Posterior vena cava (tissue), 2 donors: ENCODE measurements at regions not wholly inside any gene's neighbourhood (a gene's known extent, or its start where the extent isn't known, plus 50 kb on each side); places are given as distances from the start of the nearest gene placed in this dataset.
A peak's percentile ranks its signal among the peaks of the same experiment; 100 is the strongest.
"Not testable (repeated sequence)": the region's sequence is repeated elsewhere in the genome, so short reads cannot be mapped to it uniquely, and the experiment has no call there.

Source experiments
- DNase-seq: peaks from one replicate; pipeline ENCODE4 v3.0.0-alpha.2; 2020; ENCODE audit warnings: low spot score
- intact Hi-C, 2 donors: fragments of 100-400 bp; cut with DNase I; formaldehyde crosslinking; loops; one replicate each; pipeline versions ENCODE4 v1.14.1 to v1.14.2; 2022 to 2023
- donor health status: DM: yes; HTN: yes; CAD: no.
- donor health status: DM: yes; HTN: yes; CAD: no.

DNA sequence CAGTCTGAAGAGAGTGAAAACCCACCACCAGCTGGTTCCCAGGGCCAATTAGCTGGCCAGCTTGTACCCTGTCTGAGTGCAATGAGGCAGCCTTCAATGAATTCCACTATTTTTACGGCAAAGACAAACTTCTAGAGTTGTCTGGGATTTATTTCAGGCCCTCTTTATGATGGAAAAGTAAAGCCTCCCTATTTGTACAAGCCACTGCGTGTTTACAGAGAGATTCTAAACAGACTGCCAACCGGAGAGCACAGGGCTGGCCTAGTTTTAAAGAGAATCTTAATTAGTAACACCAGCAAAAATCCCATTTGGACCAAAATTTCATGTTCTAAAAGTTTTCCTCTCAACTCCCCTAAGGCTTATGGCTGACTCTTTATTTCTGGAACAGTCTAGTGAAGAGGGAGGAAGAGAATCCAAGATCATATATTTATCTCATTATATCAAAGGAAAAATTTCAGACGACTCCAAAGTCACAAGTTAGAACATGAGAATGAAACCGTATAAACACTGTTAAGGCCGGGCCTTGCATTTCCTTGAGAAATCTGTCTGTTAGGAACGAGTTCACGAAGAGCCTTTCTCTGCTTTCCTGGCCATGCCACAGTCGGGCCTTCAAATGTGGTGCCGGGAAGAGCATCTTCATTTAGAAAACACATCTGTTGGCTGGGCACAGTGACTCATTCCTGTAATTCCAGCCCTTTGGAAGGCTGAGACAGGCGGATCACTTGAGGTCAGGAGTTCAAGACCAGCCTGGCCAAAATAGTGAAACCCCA is 724.6 kb upstream of the NRP1 start:
- DNase-seq = no peak
- intact Hi-C loops = no loop called here

DNA sequence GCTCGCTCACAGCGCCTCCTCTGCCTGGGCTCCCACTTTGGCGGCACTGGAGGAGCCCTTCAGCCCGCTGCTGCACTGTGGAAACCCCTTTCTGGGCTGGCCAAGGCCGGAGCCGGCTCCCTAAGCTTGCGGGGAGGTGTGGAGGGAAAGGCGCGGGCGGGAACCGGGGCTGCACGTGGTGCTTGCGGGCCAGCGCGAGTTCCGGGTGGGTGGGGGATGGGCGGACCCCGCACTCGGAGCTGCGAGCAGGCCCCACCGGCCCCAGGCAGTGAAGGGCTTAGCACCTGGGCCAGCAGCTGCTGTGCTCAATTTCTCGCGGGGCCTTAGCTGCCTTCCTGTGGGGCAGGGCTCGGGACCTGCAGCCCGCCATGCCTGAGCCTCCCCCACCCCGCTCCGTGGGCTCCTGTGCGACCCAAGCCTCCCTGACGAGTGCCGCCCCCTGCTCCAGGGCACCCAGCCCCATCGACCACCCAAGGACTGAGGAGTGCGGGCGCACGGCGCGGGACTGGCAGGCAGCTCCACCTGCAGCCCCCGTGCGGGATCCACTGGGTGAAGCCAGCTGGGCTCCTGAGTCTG is 721.0 kb upstream of the NRP1 start:
- DNase-seq, intact Hi-C loops: not testable (repeated sequence)

DNA sequence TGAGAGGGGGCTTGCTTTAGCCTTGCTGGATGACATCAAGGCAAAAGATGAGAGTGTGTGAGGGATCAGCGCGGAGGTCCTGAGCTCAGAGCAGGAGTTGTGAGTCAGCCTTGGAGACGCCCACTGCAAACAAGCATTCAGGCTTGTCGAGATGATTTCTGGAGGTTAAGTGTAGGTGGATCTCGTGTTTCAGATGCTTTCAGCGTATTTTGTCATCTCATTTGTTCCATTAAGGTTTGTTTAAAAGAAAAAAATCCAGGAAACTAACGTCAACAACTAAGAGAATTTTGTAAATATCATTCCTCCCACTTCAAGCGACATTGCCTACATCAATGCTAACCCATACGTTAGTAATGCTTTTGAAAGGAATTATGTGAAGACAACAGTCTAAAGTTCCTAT is 715.4 kb upstream of the NRP1 start:
- intact Hi-C loops = no loop called here

DNA sequence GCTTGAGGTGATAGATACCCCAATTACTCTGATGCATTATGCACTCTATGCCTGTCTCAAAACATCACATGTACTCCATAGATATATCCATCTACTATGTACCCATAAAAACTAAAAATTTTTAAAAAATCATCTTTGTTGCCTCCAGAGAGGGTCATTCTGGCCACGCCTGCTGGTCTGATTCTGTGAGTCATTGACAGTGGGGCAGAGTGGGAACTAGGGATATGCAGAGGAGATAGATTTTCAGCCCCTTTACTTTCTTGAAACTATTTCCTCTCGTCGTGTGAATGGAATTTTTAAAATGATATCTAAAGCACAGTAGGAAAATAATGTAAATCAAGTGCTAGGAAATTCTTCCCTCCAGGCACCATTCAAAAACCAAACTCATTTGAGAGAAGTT is 715.0 kb upstream of the NRP1 start:
- DNase-seq = no peak

More for the DNA sequence above, 715.4 kb upstream of the NRP1 start:
- DNase-seq = no peak

DNA sequence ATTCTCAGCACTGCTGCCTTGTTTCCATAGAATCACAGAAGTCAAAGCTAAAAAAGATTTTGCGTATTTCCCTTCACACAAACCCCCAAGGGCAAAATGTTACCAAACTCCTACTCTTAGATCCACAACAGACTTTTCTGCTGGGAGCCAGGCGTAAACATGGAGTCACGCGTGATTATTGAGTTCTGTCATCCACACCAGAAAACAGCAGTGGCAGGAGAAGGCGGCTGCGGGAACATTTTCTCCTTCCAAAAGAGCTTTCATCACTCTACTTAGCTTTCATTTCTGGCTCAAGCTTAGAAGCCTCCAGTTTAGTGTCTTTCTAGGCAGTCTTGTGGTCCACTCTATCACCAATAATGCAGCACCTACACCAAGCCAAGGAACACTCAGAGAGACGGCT is 712.9 kb upstream of the NRP1 start:
- no peak for DNase-seq
- intact Hi-C loops = no loop called here

More for the DNA sequence above, 715.0 kb upstream of the NRP1 start:
- intact Hi-C loops = no loop called here

DNA sequence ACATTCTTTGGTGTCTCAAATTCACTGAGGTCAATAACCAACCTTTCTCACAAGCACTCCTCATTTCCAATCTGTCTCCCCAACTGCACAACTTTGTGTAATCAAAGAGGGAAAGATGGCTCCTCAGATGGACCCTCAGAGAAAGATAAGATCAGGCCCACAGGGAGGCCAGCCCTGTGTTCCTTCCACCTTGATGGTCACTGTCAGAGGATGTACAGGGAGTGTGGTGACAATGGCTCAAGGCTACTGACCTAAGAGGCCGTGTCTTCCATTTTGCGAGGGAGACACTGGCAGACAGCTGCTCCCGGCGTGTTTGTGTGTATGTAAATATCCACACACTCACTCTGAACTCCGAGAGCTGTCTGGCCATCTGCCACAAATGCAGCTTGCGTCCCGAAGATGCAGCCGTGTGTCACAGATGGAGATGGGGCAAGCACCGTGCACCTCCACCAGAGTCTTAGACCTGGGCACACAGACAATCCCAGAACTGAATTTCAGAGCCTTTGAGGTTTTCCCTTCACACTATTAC is 712.1 kb upstream of the NRP1 start:
- no peak for DNase-seq
- intact Hi-C loops = no loop called here

DNA sequence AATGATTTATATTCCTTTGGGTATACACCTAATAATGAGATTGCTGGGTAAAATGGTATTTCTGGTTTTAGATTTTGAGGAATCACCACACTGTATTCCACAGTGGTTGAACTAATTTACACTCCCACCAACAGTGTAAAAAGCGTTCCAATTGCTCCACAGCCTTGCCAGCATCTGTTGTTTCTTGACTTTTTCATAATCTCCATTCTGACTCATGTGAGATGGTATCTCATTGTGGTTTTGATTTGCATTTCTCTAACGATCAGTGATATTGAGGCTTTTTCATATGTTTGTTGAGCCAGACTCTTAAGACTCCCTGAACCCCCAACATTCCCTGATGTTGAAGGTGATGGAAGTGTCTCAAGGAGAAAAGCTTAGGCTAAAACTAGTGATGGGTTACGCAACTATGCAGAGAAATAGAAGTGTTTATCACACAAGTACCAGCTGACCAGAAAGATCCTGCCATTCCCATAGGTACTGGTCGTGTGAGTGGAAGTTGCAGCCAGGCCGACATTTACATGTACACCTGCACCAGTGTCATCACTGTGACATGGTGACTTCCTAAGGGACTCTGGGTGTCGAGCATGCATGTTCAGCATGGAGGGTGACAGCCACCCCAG is 711.2 kb upstream of the NRP1 start:
- intact Hi-C loops = no loop called here
- no peak for DNase-seq

DNA sequence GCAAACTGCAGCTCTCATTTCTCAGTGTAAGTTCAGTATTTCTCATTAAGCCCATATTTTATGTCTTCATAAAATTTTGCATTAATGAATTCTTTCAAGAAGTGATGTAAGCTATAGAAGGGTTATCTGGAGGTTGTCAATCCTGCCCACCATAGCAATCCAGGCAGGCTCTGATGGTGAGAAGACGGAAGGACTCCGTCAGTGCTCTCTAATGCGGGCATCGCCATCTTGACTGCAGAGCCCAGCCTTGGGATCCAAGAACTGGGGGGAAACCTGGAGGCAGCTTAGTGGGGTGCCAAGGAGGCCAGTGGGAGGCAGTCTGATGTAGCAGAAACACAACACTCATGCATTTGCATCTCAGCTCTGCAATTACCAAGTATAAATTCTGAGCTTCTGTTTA is 707.4 kb upstream of the NRP1 start:
- intact Hi-C loops = no loop called here
- no peak for DNase-seq

DNA sequence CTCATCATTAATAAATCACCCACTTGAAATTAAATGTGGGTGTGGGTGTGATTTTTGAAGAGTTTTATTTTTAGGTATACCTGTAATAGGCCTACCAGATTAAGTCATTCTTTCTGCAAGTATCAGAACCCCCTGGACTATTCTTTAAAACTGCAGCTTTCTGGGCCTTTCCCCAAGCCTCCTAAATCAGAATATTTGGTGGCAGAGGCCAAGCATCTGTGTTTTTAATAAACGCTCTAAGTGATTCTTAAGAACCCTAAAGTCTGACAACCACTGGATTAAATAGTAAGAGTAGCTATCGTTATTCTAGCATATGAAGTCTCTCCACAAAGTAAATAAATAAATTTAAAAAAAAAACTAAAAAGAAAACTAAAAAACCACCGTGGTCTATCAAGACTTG is 703.0 kb upstream of the NRP1 start:
- intact Hi-C loops = no loop called here
- DNase-seq = no peak

DNA sequence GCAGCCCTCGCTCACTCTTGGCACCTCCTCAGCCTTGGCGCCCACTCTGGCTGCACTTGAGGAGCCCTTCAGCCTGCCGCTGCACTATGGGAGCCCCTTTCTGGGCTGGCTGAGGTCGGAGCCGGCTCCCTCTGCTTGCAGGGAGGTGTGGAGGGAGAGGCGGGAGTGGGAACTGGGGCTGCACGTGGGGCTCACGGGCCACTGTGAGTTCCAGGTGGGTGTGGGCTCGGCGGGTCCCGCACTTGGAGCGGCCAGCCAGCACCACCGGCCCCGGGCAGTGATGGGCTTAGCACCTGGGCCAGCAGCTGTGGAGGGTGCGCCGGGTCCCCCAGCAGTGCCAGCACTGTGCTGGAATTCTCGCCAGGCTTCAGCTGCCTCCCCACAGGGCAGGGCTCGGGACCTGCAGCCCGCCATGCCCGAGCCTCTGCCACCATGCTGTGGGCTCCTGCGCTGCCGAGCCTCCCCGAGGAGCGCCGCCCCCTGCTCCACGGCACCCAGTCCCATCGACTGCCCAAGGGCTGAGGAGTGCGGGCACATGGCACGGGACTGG is 700.8 kb upstream of the NRP1 start:
- DNase-seq, intact Hi-C loops: not testable (repeated sequence)

DNA sequence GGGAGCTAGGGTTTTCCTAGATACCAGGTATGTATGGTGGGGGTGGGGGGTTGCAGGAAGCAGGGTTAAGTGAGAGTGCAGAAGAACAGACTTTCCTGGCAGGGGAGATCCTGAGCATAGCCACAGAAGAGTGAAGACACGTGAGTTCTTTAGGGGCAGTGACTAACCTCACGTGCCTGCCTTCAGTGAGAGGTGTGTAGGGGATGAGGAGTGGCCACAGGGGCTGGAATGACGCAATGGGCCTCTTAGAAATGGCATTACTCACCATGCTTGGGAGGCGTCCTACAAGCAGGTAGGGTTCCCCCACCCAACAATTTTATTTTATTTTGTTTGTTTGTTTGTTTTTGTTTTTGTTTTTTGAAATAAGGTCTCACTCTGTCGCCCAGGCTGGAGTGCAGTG is 698.6 kb upstream of the NRP1 start:
- intact Hi-C loops = no loop called here

DNA sequence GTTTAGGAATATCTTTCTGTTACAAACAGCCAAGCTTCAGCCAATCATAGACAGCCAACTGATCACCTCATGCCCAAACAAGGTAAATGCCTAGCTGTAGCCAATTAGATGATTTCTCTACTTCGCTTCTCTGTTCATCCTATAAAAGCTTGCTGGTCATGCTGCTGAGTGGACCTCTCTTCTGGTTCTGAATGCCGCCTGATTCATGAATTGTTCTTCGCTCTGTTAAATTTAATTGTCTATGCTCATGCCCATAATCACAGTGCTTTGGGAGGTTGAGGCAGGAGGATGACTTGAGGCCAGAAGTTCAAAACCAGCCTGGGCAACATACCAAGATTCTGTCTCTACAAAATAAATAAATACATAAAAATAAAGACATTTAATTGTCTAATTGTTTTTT is 698.1 kb upstream of the NRP1 start:
- intact Hi-C loops = no loop called here
- DNase-seq = no peak

More for the DNA sequence above, 698.6 kb upstream of the NRP1 start:
- DNase-seq = no peak

DNA sequence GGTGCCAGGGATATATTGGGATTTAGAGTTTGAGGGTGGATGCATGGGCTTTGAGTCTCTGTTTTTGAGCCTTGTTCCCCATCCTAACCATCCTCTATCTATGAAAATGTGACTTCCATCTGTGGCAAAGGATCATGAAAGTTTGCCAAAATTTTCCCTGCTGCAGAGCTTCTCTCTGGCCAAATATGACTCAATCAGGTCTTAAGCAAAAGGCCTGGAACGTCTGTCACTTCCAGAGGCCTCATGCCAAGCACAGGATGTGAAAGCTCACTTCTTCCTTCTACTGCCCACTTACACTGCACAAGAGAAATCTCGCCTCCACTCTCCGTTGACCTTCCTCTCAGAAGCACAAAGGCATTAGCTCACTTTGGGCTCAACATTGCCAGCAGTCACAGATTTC is 696.9 kb upstream of the NRP1 start:
- intact Hi-C loops = no loop called here
- DNase-seq = peak; percentile 87

DNA sequence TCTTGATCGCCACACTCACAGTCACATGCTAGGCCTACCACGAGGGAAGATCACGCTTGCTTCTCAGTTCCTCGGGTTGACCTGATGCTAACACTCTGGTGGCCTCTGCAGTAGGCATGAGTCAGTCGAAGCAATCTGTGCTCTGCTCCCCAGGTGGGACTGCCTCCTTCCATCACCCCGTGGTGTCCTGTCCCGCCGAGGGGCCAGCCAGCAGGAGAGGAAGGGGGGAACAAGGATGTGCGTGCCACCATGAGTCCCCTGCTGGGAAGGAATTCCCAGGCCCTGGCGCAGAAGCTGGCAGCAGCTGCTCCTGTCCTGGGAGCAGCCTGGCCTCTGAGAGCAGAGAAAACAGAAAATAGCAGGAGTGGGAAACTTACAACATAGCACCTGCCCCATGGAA is 695.0 kb upstream of the NRP1 start:
- DNase-seq = no peak
- intact Hi-C loops = no loop called here

DNA sequence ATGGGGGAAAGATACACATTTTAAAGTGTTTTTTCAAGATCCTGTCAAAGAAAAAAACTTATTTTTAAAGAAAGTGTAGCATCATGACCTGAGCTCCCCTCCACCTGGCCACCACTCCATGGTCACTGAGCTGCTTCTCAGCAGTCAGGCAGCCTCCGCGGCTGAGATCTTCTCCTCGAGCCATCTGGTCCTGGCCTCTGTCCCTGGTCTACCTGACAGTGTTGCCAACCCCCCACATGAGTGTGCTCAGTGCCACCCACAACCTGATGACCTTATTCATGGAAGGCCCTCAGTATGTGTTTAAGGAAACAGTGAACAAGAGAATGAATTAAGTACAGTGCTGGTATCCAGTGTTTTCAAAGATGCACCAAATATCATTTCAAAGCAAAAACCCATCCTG is 694.5 kb upstream of the NRP1 start:
- intact Hi-C loops = no loop called here
- DNase-seq = no peak

DNA sequence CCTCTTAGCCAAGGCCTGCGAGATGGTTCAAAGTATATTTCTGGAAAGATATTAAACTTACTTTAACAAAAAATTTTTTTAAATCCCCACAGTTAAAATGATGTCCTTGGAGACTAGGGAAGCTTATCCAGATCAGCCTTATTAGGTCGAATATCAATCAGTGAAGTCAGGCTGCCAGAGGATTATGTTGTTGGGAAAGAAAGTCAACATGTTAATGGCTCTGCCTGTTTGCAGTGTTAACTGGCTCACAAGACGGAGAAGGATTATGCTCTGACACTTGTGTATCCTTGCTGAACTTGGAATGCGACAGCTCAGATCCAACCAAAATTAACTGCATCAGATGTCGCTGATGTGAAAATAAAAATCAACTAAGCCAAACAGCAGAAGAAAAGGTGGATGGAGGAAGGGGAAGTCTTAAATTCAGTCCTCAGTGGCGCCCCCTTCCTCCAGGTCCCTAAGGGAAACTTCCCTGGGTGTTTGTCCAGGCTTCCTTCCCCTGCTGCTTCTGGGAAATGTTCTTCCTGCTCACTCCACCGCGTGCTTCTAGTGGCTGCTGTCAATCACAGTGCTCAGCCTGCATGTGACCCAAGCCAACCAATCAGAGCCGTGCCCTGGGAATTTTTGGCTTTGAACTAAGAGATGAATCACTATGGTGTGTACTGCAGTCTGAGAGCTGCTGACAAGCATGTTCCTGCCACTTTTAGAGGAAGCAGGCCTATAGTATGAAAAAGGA is 690.4 kb upstream of the NRP1 start:
- intact Hi-C loops = no loop called here
- DNase-seq = no peak

DNA sequence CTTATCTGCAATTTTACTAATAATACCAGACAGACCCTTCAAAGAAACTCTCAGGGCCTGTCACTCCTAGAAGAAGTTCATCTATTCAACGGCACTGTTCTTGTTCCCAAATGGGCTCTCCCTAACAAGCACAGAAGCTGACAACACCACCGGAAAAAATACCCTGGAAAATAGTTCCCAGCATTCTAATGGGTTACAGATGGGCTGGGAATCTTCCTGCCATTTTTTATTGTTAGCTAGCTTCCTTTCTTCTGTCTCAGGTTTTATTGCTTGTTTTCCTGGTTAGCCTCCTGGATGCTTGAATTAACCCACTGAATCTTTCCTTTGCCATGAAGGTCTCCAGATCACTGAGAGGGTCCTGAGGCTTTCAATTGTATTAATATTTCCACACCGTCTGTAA is 689.8 kb upstream of the NRP1 start:
- DNase-seq = no peak
- intact Hi-C loops = no loop called here

DNA sequence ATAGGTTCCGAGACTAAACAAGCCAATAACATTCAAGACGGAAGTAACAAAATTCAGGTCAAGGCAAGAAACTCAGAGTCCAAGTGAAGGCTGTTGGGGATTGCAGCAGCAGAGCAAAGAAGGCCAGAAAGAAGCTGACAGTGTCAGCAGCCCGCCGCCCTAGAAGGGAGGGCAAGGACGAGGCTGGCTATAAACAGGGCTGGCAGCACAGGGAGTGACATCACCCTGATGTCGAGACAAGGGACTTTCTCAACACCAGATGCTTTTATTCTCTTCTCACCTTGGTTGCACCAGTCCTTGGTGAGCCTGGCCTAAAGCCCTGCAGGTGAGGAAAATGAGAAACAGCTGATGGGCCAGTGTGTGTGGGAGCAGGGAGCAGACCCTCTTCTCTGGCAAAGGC is 687.7 kb upstream of the NRP1 start:
- intact Hi-C loops = no loop called here
- DNase-seq = no peak

DNA sequence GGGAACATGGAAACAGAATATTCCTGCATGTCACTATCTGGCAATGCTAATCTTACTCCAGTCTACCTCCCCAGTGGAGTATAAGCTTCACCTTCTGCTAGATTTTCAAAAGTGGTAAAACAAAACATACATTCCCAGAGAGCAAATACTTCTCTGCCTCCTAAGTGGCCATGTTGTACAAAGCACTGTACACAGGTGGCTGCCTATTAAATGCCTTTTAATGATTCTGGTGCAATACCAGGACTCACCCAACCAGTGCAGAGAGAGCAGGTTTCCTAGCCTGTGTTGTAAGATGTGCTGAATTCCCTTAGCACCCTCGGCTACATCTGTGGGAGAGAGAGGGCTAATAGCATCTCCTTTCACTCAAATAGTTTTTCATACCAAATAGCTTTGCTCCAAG is 684.3 kb upstream of the NRP1 start:
- DNase-seq = no peak
- intact Hi-C loops = no loop called here

DNA sequence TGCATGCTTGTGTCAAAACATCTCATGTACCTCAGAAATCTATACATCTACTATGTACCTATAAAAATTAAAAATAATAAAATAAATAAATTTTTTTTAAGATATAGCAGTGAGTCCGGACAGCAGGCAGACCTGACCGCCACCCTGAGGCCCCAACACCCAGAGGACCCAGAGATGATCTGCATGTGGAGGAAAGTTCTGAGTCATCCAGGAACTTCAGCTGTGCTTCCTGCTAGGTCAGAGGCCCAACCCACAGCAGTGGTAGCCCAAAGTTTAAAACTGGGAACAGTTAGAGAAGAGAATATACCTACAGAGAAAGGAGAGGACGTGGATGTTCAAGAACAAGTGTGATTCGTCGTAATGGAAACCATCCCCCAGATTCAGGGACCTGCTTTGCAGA is 683.7 kb upstream of the NRP1 start:
- no peak for DNase-seq
- intact Hi-C loops = no loop called here
